ENCODE measurements at regions not wholly inside any gene's neighbourhood (a gene's known extent, or its start where the extent isn't known, plus 50 kb on each side); places are given as distances from the start of the nearest gene placed in this dataset.

- DNase-seq (ENCODE audit: low read depth) = no peak
- in situ Hi-C loops (cut with HindIII; ENCODE audit: low sequenced_read_pairs) = no loop called here
- no peak for TF ChIP-seq CTCF (IDR thresholded peaks at IDR 0.05; ENCODE audit: low read depth, low read length, missing control alignments)
- no peak overlapping the region for H3K4me3 ChIP-seq (ENCODE audit: low read depth, low read length)
These were observed 53.0 kb upstream of the EN2 start for GRCh38 chr7:155404976-155405375.

GRCh38 chr7:155405399-155406318 lies 52.3 kb upstream of the EN2 start:
- H3K4me3 ChIP-seq (ENCODE audit: low read depth, low read length) = no peak overlapping the region
- no peak for TF ChIP-seq CTCF (IDR thresholded peaks at IDR 0.05; ENCODE audit: low read depth, low read length, missing control alignments)
- DNase-seq (ENCODE audit: low read depth) = no peak
- in situ Hi-C loops (cut with HindIII; ENCODE audit: low sequenced_read_pairs) = no loop called here

- H3K4me3 ChIP-seq (ENCODE audit: low read depth, low read length) = no peak overlapping the region
- DNase-seq (ENCODE audit: low read depth) = no peak
- no peak for TF ChIP-seq CTCF (IDR thresholded peaks at IDR 0.05; ENCODE audit: low read depth, low read length, missing control alignments)
- in situ Hi-C loops (cut with HindIII; ENCODE audit: low sequenced_read_pairs) = no loop called here
These were observed 50.1 kb upstream of the EN2 start for GRCh38 chr7:155407799-155408198.

All from astrocyte of the cerebellum (primary cell).